Right renal cortex interstitium (tissue), 3 donors: ENCODE measurements at regions not wholly inside any gene's neighbourhood (a gene's known extent, or its start where the extent isn't known, plus 50 kb on each side); places are given as distances from the start of the nearest gene placed in this dataset.
A peak's percentile ranks its signal among the peaks of the same experiment; 100 is the strongest.
"Not testable (repeated sequence)": the region's sequence is repeated elsewhere in the genome, so short reads cannot be mapped to it uniquely, and the experiment has no call there.

Experiments
- DNase-seq, 3 donors: peaks; one replicate each; pipeline ENCODE4 v3.0.0-alpha.2; 2013; ENCODE audit warnings: low read depth in 3 of 3, low spot score in 2 of 3

GRCh38 chr10:9289811-9290210 is 1235.3 kb downstream of the GATA3 start:
- DNase-seq, result no peak

- DNase-seq, result no peak
These were observed 1236.6 kb downstream of the GATA3 start for GRCh38 chr10:9291081-9291480.

GRCh38 chr10:9294132-9294663 is 1239.7 kb downstream of the GATA3 start:
- DNase-seq, result no peak

- no peak for DNase-seq
These were observed 1240.4 kb downstream of the GATA3 start for GRCh38 chr10:9294865-9295264.

- DNase-seq, result no peak
These were observed 1241.7 kb downstream of the GATA3 start for GRCh38 chr10:9296190-9296589.

- no peak for DNase-seq
These were observed 1243.1 kb downstream of the GATA3 start for GRCh38 chr10:9297580-9297979.

GRCh38 chr10:9299966-9300365 is 1245.5 kb downstream of the GATA3 start:
- no peak for DNase-seq

GRCh38 chr10:9301148-9301547 is 1246.7 kb downstream of the GATA3 start:
- no peak for DNase-seq

GRCh38 chr10:9301554-9301953 is 1247.1 kb downstream of the GATA3 start:
- DNase-seq, result no peak

GRCh38 chr10:9302140-9302746 is 1247.8 kb downstream of the GATA3 start:
- DNase-seq, result peak; percentile 33 to 38 (median 36)

GRCh38 chr10:9305018-9305655 is 1250.6 kb downstream of the GATA3 start:
- no peak for DNase-seq

- no peak for DNase-seq
These were observed 1257.4 kb downstream of the GATA3 start for GRCh38 chr10:9311702-9312499.

GRCh38 chr10:9315292-9315691 is 1260.8 kb downstream of the GATA3 start:
- DNase-seq, result no peak

- peak in 2 of 3 donors; percentile 23 to 34 for DNase-seq
These were observed 1277.1 kb downstream of the GATA3 start for GRCh38 chr10:9331583-9332008.

GRCh38 chr10:9334270-9334669 is 1279.8 kb downstream of the GATA3 start:
- no peak for DNase-seq

- DNase-seq, result no peak
These were observed 1285.2 kb downstream of the GATA3 start for GRCh38 chr10:9339716-9340115.

- peak in 2 of 3 donors; percentile 13 to 31 for DNase-seq
These were observed 1288.5 kb downstream of the GATA3 start for GRCh38 chr10:9342885-9343570.

- not testable (repeated sequence) for DNase-seq
These were observed 1293.4 kb downstream of the GATA3 start for GRCh38 chr10:9347933-9348332.

- no peak for DNase-seq
These were observed 1303.0 kb downstream of the GATA3 start for GRCh38 chr10:9357471-9357870.

GRCh38 chr10:9362721-9363120 is 1308.2 kb downstream of the GATA3 start:
- no peak for DNase-seq

- DNase-seq, result no peak
These were observed 1324.7 kb downstream of the GATA3 start for GRCh38 chr10:9379183-9379582.
